ENCODE measurements at regions not wholly inside any gene's neighbourhood (a gene's known extent, or its start where the extent isn't known, plus 50 kb on each side); places are given as distances from the start of the nearest gene placed in this dataset.

GRCh38 chr7:96402913-96403312 lies 81.0 kb upstream of the SLC25A13 start:
- no peak for DNase-seq

GRCh38 chr7:96401200-96401599 lies 79.3 kb upstream of the SLC25A13 start:
- DNase-seq, result no peak

DNA sequence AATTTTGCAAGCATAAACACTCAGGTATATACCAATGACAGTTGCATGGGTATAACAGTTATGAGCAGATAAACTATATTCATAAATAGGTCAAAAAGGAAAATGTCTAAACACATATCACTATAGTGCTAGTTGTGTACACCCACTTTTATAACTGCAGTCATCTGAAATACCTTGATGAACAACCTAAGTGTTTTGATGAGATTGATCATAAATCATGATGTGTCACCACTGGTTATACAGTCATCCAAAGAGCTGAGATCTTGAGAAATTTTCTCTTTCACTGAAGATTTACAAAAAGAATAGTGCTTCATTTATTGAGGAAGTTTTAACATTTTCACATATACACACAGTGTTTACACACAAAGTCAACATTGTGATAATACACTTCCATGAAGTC lies 78.6 kb upstream of the SLC25A13 start:
- no peak for DNase-seq

GRCh38 chr7:96400001-96400400 lies 78.1 kb upstream of the SLC25A13 start:
- DNase-seq, result no peak

DNA sequence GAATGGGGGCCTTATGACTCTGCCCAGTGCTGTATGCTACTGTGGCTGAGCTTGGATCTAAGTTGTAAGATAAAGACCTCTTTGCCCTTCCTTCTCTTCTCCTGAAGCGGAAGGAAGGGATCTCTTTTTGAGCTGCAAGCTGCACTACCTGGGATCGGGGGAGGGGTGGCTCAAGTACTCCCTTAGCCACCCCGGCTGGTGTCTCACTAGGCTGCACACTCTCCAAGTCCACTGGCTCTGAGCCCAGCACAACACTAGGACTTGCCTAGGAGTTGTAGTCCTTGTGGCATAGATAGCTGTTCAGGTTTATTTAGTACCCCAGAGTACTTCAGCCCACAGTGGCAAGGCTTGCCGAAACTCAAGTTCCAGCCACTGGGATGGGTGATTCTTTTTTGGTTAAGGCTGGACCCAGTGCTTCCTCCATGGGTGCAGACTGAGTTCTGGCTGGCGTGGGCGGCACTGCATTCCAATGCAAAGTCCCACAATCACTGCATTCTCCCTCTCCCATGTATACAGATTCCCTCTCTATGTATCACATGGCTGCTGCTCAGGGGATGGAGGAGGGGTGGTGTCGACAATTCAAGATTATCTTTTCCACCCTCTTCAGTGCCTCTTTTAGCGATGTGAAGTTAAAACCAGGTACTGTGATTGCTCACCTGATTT lies 76.2 kb upstream of the SLC25A13 start:
- peak; percentile 2 for DNase-seq

GRCh38 chr7:96388620-96389383 lies 66.9 kb upstream of the SLC25A13 start:
- DNase-seq, result peak; percentile 78

- DNase-seq, result peak; percentile 71
These were observed 66.3 kb upstream of the SLC25A13 start for GRCh38 chr7:96388166-96388565.

GRCh38 chr7:96380111-96380512 lies 58.2 kb upstream of the SLC25A13 start:
- DNase-seq, result no peak

GRCh38 chr7:96377399-96377798 lies 55.5 kb upstream of the SLC25A13 start:
- no peak for DNase-seq
